Heart right ventricle (tissue), 16 donors: ENCODE measurements at regions not wholly inside any gene's neighbourhood (a gene's known extent, or its start where the extent isn't known, plus 50 kb on each side); places are given as distances from the start of the nearest gene placed in this dataset.
A peak's percentile ranks its signal among the peaks of the same experiment; 100 is the strongest.
"Not testable (repeated sequence)": the region's sequence is repeated elsewhere in the genome, so short reads cannot be mapped to it uniquely, and the experiment has no call there.

Experiments used
- ATAC-seq, 8 donors: fragments of 200-7000 bp; cut with Tn5 transposase; one replicate each; pipeline ENCODE4 v1.9.1; 2020; ENCODE audit warnings: mild to moderate bottlenecking in 8 of 8, moderate library complexity in 8 of 8, moderate number of reproducible peaks in 1 of 8
- DNase-seq, 2 donors: peaks; one replicate each; pipeline ENCODE4 v3.0.0-alpha.2; 2020
- H3K27ac ChIP-seq, 10 donors: fragments of 200-600 bp; sonication (generic) in 2 of 10; one replicate each; pipeline versions ENCODE4 v1.5.0 to v1.8.0; 2020 to 2022; ENCODE audit warnings: mild to moderate bottlenecking in 3 of 10
- H3K27me3 ChIP-seq, 7 donors: fragments of 200-600 bp; one replicate each; pipeline ENCODE4 v1.8.0; 2021 to 2022; ENCODE audit warnings: mild to moderate bottlenecking in 2 of 7
- H3K36me3 ChIP-seq, 9 donors: fragments of 200-600 bp; sonication (generic) in 1 of 9; one replicate each; pipeline versions ENCODE4 v1.5.0 to v1.8.0; 2020 to 2022; ENCODE audit warnings: mild to moderate bottlenecking in 2 of 9
- H3K4me1 ChIP-seq, 9 donors: fragments of 200-600 bp; sonication (generic) in 1 of 9; one replicate each; pipeline versions ENCODE4 v1.5.0 to v1.8.0; 2020 to 2022; ENCODE audit warnings: mild to moderate bottlenecking in 4 of 9
- H3K4me3 ChIP-seq, 10 donors: fragments of 200-600 bp; sonication (generic) in 2 of 10; one replicate each; pipeline versions ENCODE4 v1.5.0 to v1.8.0; 2020 to 2022; ENCODE audit warnings: mild to moderate bottlenecking in 7 of 10, moderate library complexity in 2 of 10
- H3K9me3 ChIP-seq, 11 donors: fragments of 200-600 bp in 10 of 11; sonication (generic) in 2 of 11; one replicate each; pipeline versions ENCODE4 v1.5.0 to v1.8.0; 2013 to 2022; ENCODE audit warnings: mild to moderate bottlenecking in 2 of 11, control low read depth in 1 of 11, moderate library complexity in 1 of 11
- WGBS, 2 donors: extraction: QIAGEN DNeasy Blood & Tissue Kit; methylation state at CpG; one replicate each; pipeline ENCODE4 v1.1.7; 2013; ENCODE audit warnings: inconsistent platforms in 1 of 2; 5-methylcytosine and 5-hydroxymethylcytosine counted together
- intact Hi-C, 10 donors: fragments of 100-400 bp; cut with DNase I; formaldehyde crosslinking; loops; one replicate each; pipeline versions ENCODE4 v1.11.1 to v1.14.2; 2022
- TF ChIP-seq, protein P1 (sequence below), 9 donors: fragments of 200-600 bp; sonication (generic) in 2 of 9; IDR thresholded peaks; one replicate each; pipeline versions ENCODE4 v1.5.0 to v1.8.0; 2021 to 2022; ENCODE audit warnings: antibody characterized with exemption in 9 of 9, mild to moderate bottlenecking in 5 of 9, moderate library complexity in 1 of 9
- donor health status: Arrhythmogenic right ventricular cardiomyopathy.
- donor health status: ischemic (EF 13 %, LVEDD 7.1; RV severe dilation, severe dysfunction).
- donor health status: healthy with polysubstance abuse.
- donor health status: DM: no; HTN: yes; CAD: no.
- donor health status: DM: no; HTN: no; CAD: no.
- donor health status: ischemic (EF 25% LVEDD 6.9; RV normal size, moderate dysfunction).
- donor health status: ischemic (EF 25% LVEDD 5.7; RV mildly dilated, moderate dysfunction).
- donor health status: healthy.
- donor health status: DM: yes; HTN: yes; CAD: no.
- donor health status: Ischemic cardiomyopathy.
- donor health status: ischemic (EF 35%, LVEDD 5.7; RV mildly dilated, moderate dysfunction).
- donor health status: nonischemic (EF 11% LVEDD 7.7; RV severe dilation, severe dysfunction).
- donor health status: DM: yes; HTN: yes; CAD: no.
- donor health status: PGD.
- donor health status: ischemic (EF 29% LVEDD 5.4; RV normal size, mild dysfunction).
- donor health status: nonischemic (EF 23%, LVEDD 6.1; RV moderate dilation, normal function).

DNA sequence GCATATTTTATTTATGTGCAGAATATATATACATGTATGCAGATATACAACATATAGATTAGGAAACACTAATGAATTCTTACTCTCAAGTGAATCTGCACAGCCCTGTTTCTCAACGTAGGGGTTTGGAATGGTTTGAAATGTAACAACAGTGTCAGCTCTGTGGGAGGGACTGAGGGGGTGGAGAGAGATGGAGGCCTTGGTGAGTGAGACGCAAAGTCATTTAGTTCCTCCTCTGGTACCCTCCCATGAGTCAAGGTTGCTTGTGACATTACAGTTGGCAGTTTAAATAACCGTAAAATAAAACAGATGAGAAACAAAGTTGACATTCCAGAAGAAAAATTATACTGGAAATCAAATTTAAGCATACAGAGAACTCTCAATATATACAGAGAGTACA, 313.0 kb upstream of the PRKD1 start:
- Histone ChIP-seq H3K4me1 (no peaks in the 10 kb centered on the region), H3K27me3 (peaks cover 0 to 3% (median 0%) of the 10 kb centered on the region in 7 donors), H3K27ac (no peak overlapping the region), H3K36me3 (no peaks in the 10 kb centered on the region), H3K4me3 (no peak overlapping the region), H3K9me3 (no peaks in the 10 kb centered on the region)
- intact Hi-C loops = no loop called here
- ATAC-seq (no peak), DNase-seq (no peak)
- TF ChIP-seq, protein P1, sequence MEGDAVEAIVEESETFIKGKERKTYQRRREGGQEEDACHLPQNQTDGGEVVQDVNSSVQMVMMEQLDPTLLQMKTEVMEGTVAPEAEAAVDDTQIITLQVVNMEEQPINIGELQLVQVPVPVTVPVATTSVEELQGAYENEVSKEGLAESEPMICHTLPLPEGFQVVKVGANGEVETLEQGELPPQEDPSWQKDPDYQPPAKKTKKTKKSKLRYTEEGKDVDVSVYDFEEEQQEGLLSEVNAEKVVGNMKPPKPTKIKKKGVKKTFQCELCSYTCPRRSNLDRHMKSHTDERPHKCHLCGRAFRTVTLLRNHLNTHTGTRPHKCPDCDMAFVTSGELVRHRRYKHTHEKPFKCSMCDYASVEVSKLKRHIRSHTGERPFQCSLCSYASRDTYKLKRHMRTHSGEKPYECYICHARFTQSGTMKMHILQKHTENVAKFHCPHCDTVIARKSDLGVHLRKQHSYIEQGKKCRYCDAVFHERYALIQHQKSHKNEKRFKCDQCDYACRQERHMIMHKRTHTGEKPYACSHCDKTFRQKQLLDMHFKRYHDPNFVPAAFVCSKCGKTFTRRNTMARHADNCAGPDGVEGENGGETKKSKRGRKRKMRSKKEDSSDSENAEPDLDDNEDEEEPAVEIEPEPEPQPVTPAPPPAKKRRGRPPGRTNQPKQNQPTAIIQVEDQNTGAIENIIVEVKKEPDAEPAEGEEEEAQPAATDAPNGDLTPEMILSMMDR (IDR thresholded peaks at IDR 0.05) = no peak
- 54 to 60% methylated on average over 3 of the region's 3 CpGs for WGBS, 2 donors

DNA sequence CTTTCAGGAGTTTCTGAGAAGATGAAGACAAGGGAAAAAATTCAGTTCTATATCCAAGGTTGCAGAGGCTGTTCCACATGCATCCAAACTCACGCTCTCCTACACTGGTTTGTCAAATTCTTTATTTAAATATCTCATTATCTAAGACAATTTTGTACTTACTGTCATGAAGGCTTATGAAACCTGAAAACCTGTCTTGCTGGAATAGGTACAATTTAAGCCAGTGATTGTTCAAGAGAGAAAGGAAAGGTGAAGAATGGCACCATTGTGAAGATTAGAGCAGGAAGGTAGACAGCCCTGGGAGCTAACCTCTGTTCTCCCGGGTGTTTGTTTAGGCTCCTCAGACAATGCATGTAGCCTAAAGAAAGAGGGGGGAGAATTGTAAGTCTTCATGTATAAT, 315.1 kb upstream of the PRKD1 start:
- intact Hi-C loops = no loop called here
- no peaks in the 10 kb centered on the region for H3K36me3 ChIP-seq

DNA sequence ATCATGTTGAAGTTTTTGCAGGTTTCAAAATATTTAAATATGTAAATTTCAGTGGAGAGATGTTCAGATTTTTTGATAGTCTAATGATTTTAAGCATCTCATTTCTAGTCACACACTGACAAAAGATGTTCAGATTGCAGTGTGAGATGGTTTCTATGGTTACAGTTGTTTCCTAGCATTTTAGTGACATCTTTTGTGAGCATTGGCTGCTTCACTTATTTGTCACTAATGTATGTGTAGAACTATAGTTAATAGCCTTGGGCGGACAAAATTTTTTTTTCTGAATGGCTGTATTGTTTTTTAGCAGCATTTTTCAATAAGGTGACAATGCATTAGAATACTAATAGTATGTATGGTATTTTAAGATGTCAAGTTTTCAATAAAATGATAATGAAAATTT, 315.6 kb upstream of the PRKD1 start:
- peaks cover 0 to 3% (median 0%) of the 10 kb centered on the region in 7 donors for H3K27me3 ChIP-seq
- no peak overlapping the region for H3K4me3 ChIP-seq
- no peak overlapping the region for H3K27ac ChIP-seq
- no peaks in the 10 kb centered on the region for H3K9me3 ChIP-seq
- DNase-seq (no peak), ATAC-seq (no peak)
- H3K4me1 ChIP-seq = no peaks in the 10 kb centered on the region
- no peaks in the 10 kb centered on the region for H3K36me3 ChIP-seq
- TF ChIP-seq, protein P1 (IDR thresholded peaks at IDR 0.05) = no peak
- intact Hi-C loops = no loop called here
- WGBS, 2 donors = 94 to 96% methylated on average over 1 of the region's 1 CpG

More for the DNA sequence above, 315.1 kb upstream of the PRKD1 start:
- no peak overlapping the region for H3K27ac ChIP-seq
- H3K27me3 ChIP-seq = peaks cover 0 to 3% (median 0%) of the 10 kb centered on the region in 7 donors
- DNase-seq (no peak), ATAC-seq (no peak)
- no peak overlapping the region for H3K4me3 ChIP-seq
- H3K9me3 ChIP-seq = no peaks in the 10 kb centered on the region
- TF ChIP-seq, protein P1 (IDR thresholded peaks at IDR 0.05) = no peak
- H3K4me1 ChIP-seq = no peaks in the 10 kb centered on the region
- 78 to 89% methylated on average over 2 of the region's 2 CpGs for WGBS, 2 donors

DNA sequence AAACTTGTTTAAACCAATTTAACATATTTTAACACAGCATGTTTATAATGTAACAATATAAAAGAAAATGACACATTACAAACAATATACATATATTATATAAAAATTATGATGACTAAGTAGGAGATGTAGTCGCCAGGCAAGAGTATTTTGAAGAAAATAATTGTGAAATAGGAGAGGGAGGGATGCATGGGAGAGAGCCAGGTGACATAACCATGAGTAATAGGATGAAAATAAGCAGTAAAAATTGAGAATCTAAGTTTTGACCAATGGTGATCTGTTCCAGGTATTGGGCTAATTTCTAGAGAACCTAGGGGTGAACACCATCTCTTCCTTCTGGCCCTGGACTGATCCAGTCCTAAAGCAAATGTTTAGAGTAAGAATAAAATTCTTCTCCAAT, 315.2 kb upstream of the G2E3 start:
- H3K4me1 ChIP-seq = no peaks in the 10 kb centered on the region
- DNase-seq (no peak), ATAC-seq (peak in 1 of 8 donors; percentile 29)
- H3K36me3 ChIP-seq = no peaks in the 10 kb centered on the region
- no peak overlapping the region for H3K27ac ChIP-seq
- WGBS, 2 donors = 0 to 2% methylated on average over 1 of the region's 1 CpG
- TF ChIP-seq, protein P1 (IDR thresholded peaks at IDR 0.05) = no peak
- H3K27me3 ChIP-seq = peaks cover 0 to 3% (median 0%) of the 10 kb centered on the region in 7 donors
- no peaks in the 10 kb centered on the region for H3K9me3 ChIP-seq
- intact Hi-C loops = no loop called here
- H3K4me3 ChIP-seq = no peak overlapping the region

DNA sequence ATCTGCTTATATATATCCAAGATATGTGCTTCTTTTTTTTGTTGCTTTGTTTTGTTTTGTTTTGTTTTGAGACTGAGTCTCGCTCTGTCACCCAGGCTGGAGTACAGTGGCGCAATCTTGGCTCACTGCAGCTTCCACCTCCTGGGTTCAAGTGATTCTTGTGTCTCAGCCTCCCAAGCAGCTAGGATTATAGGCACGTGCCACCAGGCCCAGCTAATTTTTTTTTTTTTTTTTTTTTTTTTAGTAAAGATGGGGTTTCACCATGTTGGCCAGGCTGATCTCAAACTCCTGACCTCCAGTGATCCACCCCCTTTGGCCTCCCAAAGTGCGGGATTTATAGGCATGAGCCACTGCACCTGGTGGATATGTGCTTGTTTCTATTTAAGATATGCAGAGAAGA, 314.6 kb upstream of the G2E3 start:
- WGBS, 2 donors = 85 to 88% methylated on average over 4 of the region's 4 CpGs
- DNase-seq = not testable (repeated sequence)

More for the DNA sequence above, 314.6 kb upstream of the G2E3 start:
- H3K4me1 ChIP-seq, H3K9me3 ChIP-seq, H3K27me3 ChIP-seq, H3K4me3 ChIP-seq, intact Hi-C loops, ATAC-seq, H3K36me3 ChIP-seq, H3K27ac ChIP-seq: not testable (repeated sequence)
